ENCODE measurements at regions not wholly inside any gene's neighbourhood (a gene's known extent, or its start where the extent isn't known, plus 50 kb on each side); places are given as distances from the start of the nearest gene placed in this dataset.
A peak's percentile ranks its signal among the peaks of the same experiment; 100 is the strongest.
"Not testable (repeated sequence)": the region's sequence is repeated elsewhere in the genome, so short reads cannot be mapped to it uniquely, and the experiment has no call there.

DNA sequence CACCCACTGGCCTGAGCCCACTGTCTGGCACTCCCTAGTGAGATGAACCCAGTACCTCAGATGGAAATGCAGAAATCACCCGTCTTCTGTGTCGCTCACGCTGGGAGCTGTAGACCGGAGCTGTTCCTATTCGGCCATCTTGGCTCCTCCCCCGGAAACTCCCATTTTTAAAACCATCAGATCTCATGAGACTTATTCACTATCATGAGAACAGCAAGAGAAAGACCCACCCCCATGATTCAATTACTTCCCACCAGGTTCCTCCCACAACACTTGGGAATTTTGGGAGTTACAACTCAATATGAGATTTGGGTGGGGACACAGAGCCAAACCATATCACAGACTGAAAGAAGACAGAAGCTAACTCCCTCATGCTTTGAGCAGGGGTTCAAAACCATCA lies 134.5 kb downstream of the SLC39A8 start:
- ATAC-seq; H3K27me3 ChIP-seq (ENCODE audit: low read length); intact Hi-C loops (cut with micrococcal nuclease); H3K4me2 ChIP-seq (ENCODE audit: low read length); H3K36me3 ChIP-seq (ENCODE audit: low read depth, low read length); H3K79me2 ChIP-seq (ENCODE audit: low read length); DNase-seq; POLR2A ChIA-PET (ENCODE audit: unreplicated experiment); H3K9me2 ChIP-seq (replicated peaks; ENCODE audit: low read length); CTCF ChIA-PET; H3K4me1 ChIP-seq (ENCODE audit: insufficient read depth, low read length); BruUV-seq (replicated peaks); H3K4me3 ChIP-seq (ENCODE audit: low read length); H4K20me1 ChIP-seq (ENCODE audit: low read length); H3K9me3 ChIP-seq (ENCODE audit: low read length); H3K9ac ChIP-seq (ENCODE audit: low read length); H2AFZ ChIP-seq (ENCODE audit: low read length); H3F3A ChIP-seq (ENCODE audit: low read length, unreplicated experiment); H3K27ac ChIP-seq (ENCODE audit: low read length): not testable (repeated sequence)

DNA sequence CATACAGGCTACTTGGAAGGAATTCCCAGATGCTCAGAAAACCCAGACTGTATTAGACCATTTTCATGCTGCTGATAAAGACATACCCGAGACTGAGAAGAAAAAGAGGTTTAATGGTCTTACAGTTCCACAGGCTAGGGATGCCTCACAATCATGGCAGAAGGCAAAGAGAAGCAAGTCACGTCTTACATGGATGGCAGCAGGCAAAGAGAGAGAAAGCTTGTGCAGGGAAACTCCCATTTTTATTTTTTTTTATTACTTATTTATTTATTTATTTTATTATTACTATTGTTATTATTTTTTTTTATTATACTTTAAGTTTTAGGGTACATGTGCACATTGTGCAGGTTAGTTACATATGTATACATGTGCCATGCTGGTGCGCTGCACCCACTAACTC lies 140.6 kb downstream of the SLC39A8 start:
- H3K79me2 ChIP-seq (ENCODE audit: low read length); H3K9me3 ChIP-seq (ENCODE audit: low read length); ATAC-seq; POLR2A ChIA-PET (ENCODE audit: unreplicated experiment); H3K36me3 ChIP-seq (ENCODE audit: low read depth, low read length); H3K9ac ChIP-seq (ENCODE audit: low read length); H3K27ac ChIP-seq (ENCODE audit: low read length); H3K4me1 ChIP-seq (ENCODE audit: insufficient read depth, low read length); H3K27me3 ChIP-seq (ENCODE audit: low read length); BruUV-seq (replicated peaks); H3F3A ChIP-seq (ENCODE audit: low read length, unreplicated experiment); H3K9me2 ChIP-seq (replicated peaks; ENCODE audit: low read length); H3K4me2 ChIP-seq (ENCODE audit: low read length); DNase-seq; H4K20me1 ChIP-seq (ENCODE audit: low read length); H3K4me3 ChIP-seq (ENCODE audit: low read length); H2AFZ ChIP-seq (ENCODE audit: low read length); intact Hi-C loops (cut with micrococcal nuclease); CTCF ChIA-PET: not testable (repeated sequence)

DNA sequence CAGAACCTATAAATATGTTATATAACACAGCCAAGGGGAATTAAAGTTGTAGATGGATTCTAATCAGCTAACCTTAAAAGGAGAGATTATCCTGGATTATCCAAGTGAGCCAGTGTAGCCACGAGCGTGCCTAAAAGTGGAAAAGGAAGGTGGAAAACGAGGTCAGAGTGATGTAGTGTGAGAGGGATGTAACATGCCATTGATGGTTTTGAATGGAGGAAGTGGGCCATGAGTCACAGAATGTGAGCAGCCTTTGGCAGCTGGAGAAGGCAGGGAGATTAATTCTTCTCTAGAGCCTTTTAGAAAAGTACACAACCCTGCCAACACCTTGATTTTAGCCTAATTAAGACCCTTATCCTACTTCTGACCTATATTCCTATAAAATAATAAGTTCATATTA lies 149.1 kb downstream of the SLC39A8 start:
- Histone ChIP-seq H3K27ac (ENCODE audit: low read length) (no peak overlapping the region), H2AFZ (ENCODE audit: low read length) (no peak overlapping the region), H3K27me3 (ENCODE audit: low read length) (no peaks in the 10 kb centered on the region), H4K20me1 (ENCODE audit: low read length) (no peaks in the 10 kb centered on the region), H3F3A (ENCODE audit: low read length, unreplicated experiment) (no peaks in the 10 kb centered on the region), H3K9me2 (replicated peaks; ENCODE audit: low read length) (no peaks in the 10 kb centered on the region), H3K9me3 (ENCODE audit: low read length) (no peaks in the 10 kb centered on the region), H3K4me1 (ENCODE audit: insufficient read depth, low read length) (no peaks in the 10 kb centered on the region), H3K9ac (ENCODE audit: low read length) (no peak overlapping the region), H3K4me2 (ENCODE audit: low read length) (no peak overlapping the region), H3K36me3 (ENCODE audit: low read depth, low read length) (no peaks in the 10 kb centered on the region), H3K79me2 (ENCODE audit: low read length) (no peaks in the 10 kb centered on the region), H3K4me3 (ENCODE audit: low read length) (no peak overlapping the region)
- BruUV-seq (replicated peaks): no TSS peak
- peak; percentile 50; the same call in 1 of the 2 replicates for ATAC-seq
- POLR2A ChIA-PET (ENCODE audit: unreplicated experiment): no interaction called here
- TF ChIP-seq EZH2 (IDR thresholded peaks at IDR 0.05; ENCODE audit: low read length, unreplicated experiment) (no peak), EZH2phosphoT487 (IDR thresholded peaks at IDR 0.05; ENCODE audit: borderline replicate concordance, low read length) (no peak)
- TF ChIP-seq, protein P1, sequence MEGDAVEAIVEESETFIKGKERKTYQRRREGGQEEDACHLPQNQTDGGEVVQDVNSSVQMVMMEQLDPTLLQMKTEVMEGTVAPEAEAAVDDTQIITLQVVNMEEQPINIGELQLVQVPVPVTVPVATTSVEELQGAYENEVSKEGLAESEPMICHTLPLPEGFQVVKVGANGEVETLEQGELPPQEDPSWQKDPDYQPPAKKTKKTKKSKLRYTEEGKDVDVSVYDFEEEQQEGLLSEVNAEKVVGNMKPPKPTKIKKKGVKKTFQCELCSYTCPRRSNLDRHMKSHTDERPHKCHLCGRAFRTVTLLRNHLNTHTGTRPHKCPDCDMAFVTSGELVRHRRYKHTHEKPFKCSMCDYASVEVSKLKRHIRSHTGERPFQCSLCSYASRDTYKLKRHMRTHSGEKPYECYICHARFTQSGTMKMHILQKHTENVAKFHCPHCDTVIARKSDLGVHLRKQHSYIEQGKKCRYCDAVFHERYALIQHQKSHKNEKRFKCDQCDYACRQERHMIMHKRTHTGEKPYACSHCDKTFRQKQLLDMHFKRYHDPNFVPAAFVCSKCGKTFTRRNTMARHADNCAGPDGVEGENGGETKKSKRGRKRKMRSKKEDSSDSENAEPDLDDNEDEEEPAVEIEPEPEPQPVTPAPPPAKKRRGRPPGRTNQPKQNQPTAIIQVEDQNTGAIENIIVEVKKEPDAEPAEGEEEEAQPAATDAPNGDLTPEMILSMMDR (conservative IDR thresholded peaks at IDR 0.05; ENCODE audit: low read depth, low read length): no peak
- CTCF ChIA-PET: no interaction called here
- intact Hi-C loops (cut with micrococcal nuclease): no loop called here
- peak; percentile 15 for DNase-seq

DNA sequence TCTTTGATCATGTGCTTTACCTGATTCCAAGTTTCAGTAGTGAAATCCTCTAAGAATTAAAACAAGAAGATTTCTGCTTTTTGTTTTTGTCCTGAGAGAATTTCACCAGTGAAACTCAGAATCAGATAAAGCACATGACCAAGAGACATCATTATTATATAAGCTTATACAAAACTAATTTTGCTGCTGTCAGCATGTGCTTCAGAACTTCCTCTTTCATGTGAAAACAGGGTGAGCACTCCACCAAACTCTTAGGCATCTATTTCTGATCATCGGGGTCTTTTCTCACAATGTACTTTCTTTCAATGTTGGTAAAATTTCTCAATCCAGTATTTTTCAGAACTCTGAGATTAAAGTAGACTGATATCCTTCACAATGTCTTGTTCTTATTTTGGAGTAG lies 152.1 kb downstream of the SLC39A8 start:
- no peak for ATAC-seq
- no peak overlapping the region for H3K4me3 ChIP-seq (ENCODE audit: low read length)

More for the DNA sequence above, 152.1 kb downstream of the SLC39A8 start:
- Histone ChIP-seq H3K9me2 (replicated peaks; ENCODE audit: low read length) (no peaks in the 10 kb centered on the region), H3K27ac (ENCODE audit: low read length) (no peak overlapping the region), H3K9ac (ENCODE audit: low read length) (no peak overlapping the region), H3K4me2 (ENCODE audit: low read length) (no peak overlapping the region), H3K27me3 (ENCODE audit: low read length) (no peaks in the 10 kb centered on the region), H2AFZ (ENCODE audit: low read length) (no peak overlapping the region), H3K4me1 (ENCODE audit: insufficient read depth, low read length) (no peaks in the 10 kb centered on the region), H3K36me3 (ENCODE audit: low read depth, low read length) (no peaks in the 10 kb centered on the region), H3K79me2 (ENCODE audit: low read length) (no peaks in the 10 kb centered on the region), H4K20me1 (ENCODE audit: low read length) (no peaks in the 10 kb centered on the region), H3K9me3 (ENCODE audit: low read length) (no peaks in the 10 kb centered on the region), H3F3A (ENCODE audit: low read length, unreplicated experiment) (no peaks in the 10 kb centered on the region)
- no TSS peak for BruUV-seq (replicated peaks)
- no peak for TF ChIP-seq EZH2phosphoT487 (IDR thresholded peaks at IDR 0.05; ENCODE audit: borderline replicate concordance, low read length)
- ChIA-PET CTCF (no interaction called here), POLR2A (ENCODE audit: unreplicated experiment) (no interaction called here)
- no peak for DNase-seq
- intact Hi-C loops (cut with micrococcal nuclease): no loop called here

Data from PC-3 (cell line).